Thyroid gland (tissue), 4 donors: ENCODE measurements at regions not wholly inside any gene's neighbourhood (a gene's known extent, or its start where the extent isn't known, plus 50 kb on each side); places are given as distances from the start of the nearest gene placed in this dataset.

Experiments used
- DNase-seq, 2 donors: peaks; one replicate each; pipeline ENCODE4 v3.0.0-alpha.2; 2019
- H3K27ac ChIP-seq, 3 donors: fragments of 200-600 bp; sonication (generic); 1 replicate in 2 of 3; 2 replicates in 1 of 3; pipeline ENCODE4 v1.5.1; 2016 to 2019; ENCODE audit warnings: mild to moderate bottlenecking in 1 of 3, moderate library complexity in 1 of 3
- H3K27me3 ChIP-seq: fragments of 200-600 bp; sonication (generic); one replicate; pipeline ENCODE4 v1.5.1; 2019
- H3K36me3 ChIP-seq, 2 donors: fragments of 200-600 bp; sonication (generic); one replicate each; pipeline ENCODE4 v1.5.1; 2016 to 2019
- H3K4me1 ChIP-seq, 2 donors: fragments of 200-600 bp; sonication (generic); one replicate each; pipeline ENCODE4 v1.5.1; 2017 to 2019
- H3K4me3 ChIP-seq, 3 donors: fragments of 200-600 bp; sonication (generic); replicated peaks in 1 of 3; 1 replicate in 2 of 3; 2 replicates in 1 of 3; pipeline ENCODE4 v1.5.1; 2016; ENCODE audit warnings: mild to moderate bottlenecking in 1 of 3
- H3K9me3 ChIP-seq: fragments of 200-600 bp; sonication (generic); one replicate; pipeline ENCODE4 v1.5.1; 2017
- CTCF ChIP-seq, 6 experiments: fragments of 200-600 bp in 3 of 6; fragments of 450-650 bp in 3 of 6; sonication (generic) in 3 of 6; IDR thresholded peaks; one replicate each; pipeline ENCODE4 v1.5.1; 2016 to 2019; ENCODE audit warnings: antibody characterized with exemption in 6 of 6, mild to moderate bottlenecking in 2 of 6, inconsistent platforms in 1 of 6, moderate library complexity in 1 of 6
- POLR2A ChIP-seq, 2 donors: fragments of 450-650 bp; IDR thresholded peaks; one replicate each; pipeline ENCODE4 v1.6.1; 2017; ENCODE audit warnings: antibody characterized with exemption in 2 of 2, mild to moderate bottlenecking in 2 of 2, moderate library complexity in 1 of 2
- WGBS, 2 donors: methylation state at CpG; one replicate each; pipeline ENCODE4 v1.1.5; 2017; 5-methylcytosine and 5-hydroxymethylcytosine counted together
- intact Hi-C: fragments of 100-400 bp; cut with DNase I; formaldehyde crosslinking; loops from one replicate; pipeline ENCODE4 v1.15.1; 2023

GRCh38 chr2:217404236-217404760 is 544.4 kb upstream of the TNP1 start:
- 61 to 67% methylated on average over 2 of the region's 2 CpGs for WGBS, 2 donors
- H3K9me3 ChIP-seq: no peaks in the 10 kb centered on the region
- intact Hi-C loops: no loop called here
- no peak overlapping the region for H3K27ac ChIP-seq
- no peak overlapping the region for H3K4me3 ChIP-seq
- no peaks in the 10 kb centered on the region for H3K27me3 ChIP-seq
- H3K4me1 ChIP-seq: peaks cover 9 to 18% of the 10 kb centered on the region in 2 donors
- no peak for DNase-seq
- no peaks in the 10 kb centered on the region for H3K36me3 ChIP-seq
- TF ChIP-seq POLR2A (IDR thresholded peaks at IDR 0.05) (no peak), CTCF (IDR thresholded peaks at IDR 0.05) (no peak)

- DNase-seq: peak; percentile 71 to 80
Observed at GRCh38 chr2:217402761-217403383, 543.0 kb upstream of the TNP1 start.

GRCh38 chr2:217402144-217402543 is 542.3 kb upstream of the TNP1 start:
- Histone ChIP-seq H3K36me3 (no peaks in the 10 kb centered on the region), H3K27ac (peak overlapping the region in 1 of 3 donors; percentile 19), H3K4me1 (peaks cover 9 to 21% of the 10 kb centered on the region in 2 donors), H3K9me3 (no peaks in the 10 kb centered on the region), H3K27me3 (no peaks in the 10 kb centered on the region), H3K4me3 (no peak overlapping the region)
- WGBS, 2 donors: 93 to 98% methylated on average over 3 of the region's 3 CpGs
- no peak for DNase-seq
- intact Hi-C loops: no loop called here
- TF ChIP-seq CTCF (IDR thresholded peaks at IDR 0.05) (no peak), POLR2A (IDR thresholded peaks at IDR 0.05) (no peak)

More at GRCh38 chr2:217402761-217403383, 543.0 kb upstream of the TNP1 start:
- WGBS, 2 donors: 26 to 40% methylated on average over 6 of the region's 6 CpGs
- peak overlapping the region in 2 of 3 donors; percentile 19 to 63 for H3K27ac ChIP-seq
- H3K27me3 ChIP-seq: no peaks in the 10 kb centered on the region
- intact Hi-C loops: no loop called here
- peaks cover 9 to 21% of the 10 kb centered on the region in 2 donors for H3K4me1 ChIP-seq
- no peak overlapping the region for H3K4me3 ChIP-seq
- no peaks in the 10 kb centered on the region for H3K9me3 ChIP-seq
- no peaks in the 10 kb centered on the region for H3K36me3 ChIP-seq
- TF ChIP-seq CTCF (IDR thresholded peaks at IDR 0.05) (no peak), POLR2A (IDR thresholded peaks at IDR 0.05) (no peak)

- DNase-seq: no peak
- Histone ChIP-seq H3K4me1 (peaks cover 12 to 26% of the 10 kb centered on the region in 2 donors), H3K27ac (no peak overlapping the region), H3K9me3 (no peaks in the 10 kb centered on the region), H3K27me3 (no peaks in the 10 kb centered on the region), H3K4me3 (no peak overlapping the region), H3K36me3 (no peaks in the 10 kb centered on the region)
- intact Hi-C loops: no loop called here
- no peak for TF ChIP-seq CTCF (IDR thresholded peaks at IDR 0.05)
- no peak for TF ChIP-seq POLR2A (IDR thresholded peaks at IDR 0.05)
- WGBS, 2 donors: 75 to 83% methylated on average over 5 of the region's 5 CpGs
Observed at GRCh38 chr2:217399291-217399690, 539.4 kb upstream of the TNP1 start.

- WGBS, 2 donors: 76 to 79% methylated on average over 9 of the region's 9 CpGs
- Histone ChIP-seq H3K9me3 (no peaks in the 10 kb centered on the region), H3K27ac (no peak overlapping the region), H3K36me3 (no peaks in the 10 kb centered on the region), H3K4me1 (peaks cover 17 to 23% of the 10 kb centered on the region in 2 donors), H3K4me3 (no peak overlapping the region), H3K27me3 (no peaks in the 10 kb centered on the region)
- TF ChIP-seq POLR2A (IDR thresholded peaks at IDR 0.05): no peak
- no peak for TF ChIP-seq CTCF (IDR thresholded peaks at IDR 0.05)
- intact Hi-C loops: no loop called here
- DNase-seq: no peak
Observed at GRCh38 chr2:217398860-217399259, 539.0 kb upstream of the TNP1 start.
